Endothelial cell (in vitro differentiated cells): ENCODE measurements at regions not wholly inside any gene's neighbourhood (a gene's known extent, or its start where the extent isn't known, plus 50 kb on each side); places are given as distances from the start of the nearest gene placed in this dataset.

ENCODE experiments used
- DNase-seq: peaks from one replicate; pipeline ENCODE4 v3.0.0; 2021; ENCODE audit warnings: low spot score
- H3K27ac Mint-ChIP-seq: one replicate; pipeline ENCODE4 v1.8.0; 2021; ENCODE audit warnings: mixed read lengths, inconsistent platforms; ENCODE audit not compliant: unreplicated experiment
- H3K27me3 Mint-ChIP-seq: one replicate; pipeline ENCODE4 v1.8.0; 2021; ENCODE audit warnings: mild to moderate bottlenecking, moderate library complexity, mixed read lengths, inconsistent platforms; ENCODE audit not compliant: unreplicated experiment
- H3K36me3 Mint-ChIP-seq: one replicate; pipeline ENCODE4 v1.8.0; 2021; ENCODE audit warnings: mild to moderate bottlenecking, low read depth, mixed read lengths, inconsistent platforms; ENCODE audit not compliant: unreplicated experiment
- H3K4me1 Mint-ChIP-seq: one replicate; pipeline ENCODE4 v1.8.0; 2021; ENCODE audit warnings: mild to moderate bottlenecking, mixed read lengths, inconsistent platforms; ENCODE audit not compliant: unreplicated experiment
- H3K4me3 Mint-ChIP-seq: one replicate; pipeline ENCODE4 v1.8.0; 2021; ENCODE audit warnings: mild to moderate bottlenecking, mixed read lengths, inconsistent platforms; ENCODE audit not compliant: unreplicated experiment
- H3K9me3 Mint-ChIP-seq: one replicate; pipeline ENCODE4 v1.8.0; 2021; ENCODE audit warnings: mixed read lengths, inconsistent platforms; ENCODE audit not compliant: unreplicated experiment
- TF ChIP-seq, protein P1 (sequence below): fragments of 200-600 bp; sonication (generic); IDR thresholded peaks from one replicate; pipeline ENCODE4 v1.5.0; 2021; ENCODE audit warnings: antibody characterized with exemption; ENCODE audit not compliant: unreplicated experiment

DNA sequence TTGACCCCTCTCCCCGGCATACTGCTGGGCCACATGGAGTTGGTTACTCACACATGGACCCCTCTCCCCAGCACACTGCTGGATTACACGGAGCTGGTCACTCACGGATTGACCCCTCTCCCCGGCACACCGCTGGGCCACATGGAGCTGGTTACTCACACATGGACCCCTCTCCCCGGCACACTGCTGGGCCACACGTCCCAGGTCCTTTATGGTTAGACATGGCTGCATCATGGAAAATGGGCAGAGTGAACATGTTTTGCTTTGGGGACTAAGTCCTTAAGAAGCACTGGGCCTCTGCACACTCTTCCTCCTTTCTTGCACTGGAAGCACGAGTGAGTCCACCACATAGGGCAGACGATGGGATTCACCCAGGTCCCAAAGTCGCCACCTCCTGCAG, 102.1 kb upstream of the SHH start:
- no peak overlapping the region for H3K27ac Mint-ChIP-seq
- H3K4me3 Mint-ChIP-seq, result no peak overlapping the region
- peaks cover 22% of the 10 kb centered on the region for H3K36me3 Mint-ChIP-seq
- H3K4me1 Mint-ChIP-seq, result peaks cover 4% of the 10 kb centered on the region
- peaks cover 3% of the 10 kb centered on the region for H3K9me3 Mint-ChIP-seq
- H3K27me3 Mint-ChIP-seq, result peaks cover 21% of the 10 kb centered on the region
- TF ChIP-seq, protein P1, sequence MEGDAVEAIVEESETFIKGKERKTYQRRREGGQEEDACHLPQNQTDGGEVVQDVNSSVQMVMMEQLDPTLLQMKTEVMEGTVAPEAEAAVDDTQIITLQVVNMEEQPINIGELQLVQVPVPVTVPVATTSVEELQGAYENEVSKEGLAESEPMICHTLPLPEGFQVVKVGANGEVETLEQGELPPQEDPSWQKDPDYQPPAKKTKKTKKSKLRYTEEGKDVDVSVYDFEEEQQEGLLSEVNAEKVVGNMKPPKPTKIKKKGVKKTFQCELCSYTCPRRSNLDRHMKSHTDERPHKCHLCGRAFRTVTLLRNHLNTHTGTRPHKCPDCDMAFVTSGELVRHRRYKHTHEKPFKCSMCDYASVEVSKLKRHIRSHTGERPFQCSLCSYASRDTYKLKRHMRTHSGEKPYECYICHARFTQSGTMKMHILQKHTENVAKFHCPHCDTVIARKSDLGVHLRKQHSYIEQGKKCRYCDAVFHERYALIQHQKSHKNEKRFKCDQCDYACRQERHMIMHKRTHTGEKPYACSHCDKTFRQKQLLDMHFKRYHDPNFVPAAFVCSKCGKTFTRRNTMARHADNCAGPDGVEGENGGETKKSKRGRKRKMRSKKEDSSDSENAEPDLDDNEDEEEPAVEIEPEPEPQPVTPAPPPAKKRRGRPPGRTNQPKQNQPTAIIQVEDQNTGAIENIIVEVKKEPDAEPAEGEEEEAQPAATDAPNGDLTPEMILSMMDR, result no peak
- DNase-seq, result no peak

DNA sequence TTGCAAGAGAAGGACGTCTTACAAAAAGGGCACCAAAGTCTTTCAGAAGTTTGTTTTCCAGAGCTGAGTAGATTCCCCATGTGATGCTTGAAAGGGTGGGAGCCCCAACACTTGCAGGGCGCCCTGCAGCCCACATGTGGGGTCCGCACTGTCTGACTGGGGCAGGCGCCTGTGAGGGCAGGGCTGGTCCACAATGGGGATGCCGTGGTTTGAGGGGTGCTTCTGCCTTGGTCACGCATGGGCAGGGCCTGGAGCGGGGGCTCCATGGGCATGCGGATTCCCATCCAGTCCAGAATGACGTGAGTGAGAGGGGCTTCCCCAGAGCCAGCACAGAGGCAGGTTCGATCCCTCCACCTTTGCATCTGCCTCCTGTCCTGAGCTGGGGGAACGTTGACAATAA, 101.5 kb upstream of the SHH start:
- Mint-ChIP-seq H3K36me3 (peaks cover 21% of the 10 kb centered on the region), H3K27me3 (peaks cover 19% of the 10 kb centered on the region), H3K9me3 (peaks cover 3% of the 10 kb centered on the region), H3K4me1 (peaks cover 4% of the 10 kb centered on the region), H3K27ac (no peak overlapping the region), H3K4me3 (no peak overlapping the region)
- no peak for DNase-seq
- TF ChIP-seq, protein P1, result no peak

DNA sequence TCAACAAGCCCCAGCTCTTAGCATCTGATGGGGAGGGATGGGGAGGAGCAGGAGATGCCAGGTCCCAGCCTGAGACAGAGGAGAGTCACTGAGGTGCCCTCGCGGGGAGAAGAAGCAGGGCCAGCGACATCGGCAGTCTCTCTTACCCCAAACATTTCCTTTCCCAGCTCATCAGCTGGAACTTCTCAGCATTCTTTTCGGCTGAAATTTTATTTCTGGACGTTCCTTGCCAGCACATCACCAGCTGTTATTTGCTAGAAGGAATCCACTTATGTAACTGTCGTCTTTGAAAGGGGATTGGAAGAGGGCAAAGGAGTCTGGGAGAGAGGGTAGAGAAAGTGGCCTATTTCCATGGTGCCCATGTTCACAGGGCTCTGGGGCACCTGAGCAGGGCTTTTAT, 101.0 kb upstream of the SHH start:
- Mint-ChIP-seq H3K27ac (no peak overlapping the region), H3K4me3 (no peak overlapping the region), H3K4me1 (peaks cover 4% of the 10 kb centered on the region), H3K36me3 (peaks cover 17% of the 10 kb centered on the region), H3K9me3 (peaks cover 3% of the 10 kb centered on the region), H3K27me3 (peaks cover 15% of the 10 kb centered on the region)
- TF ChIP-seq, protein P1, result no peak
- no peak for DNase-seq

DNA sequence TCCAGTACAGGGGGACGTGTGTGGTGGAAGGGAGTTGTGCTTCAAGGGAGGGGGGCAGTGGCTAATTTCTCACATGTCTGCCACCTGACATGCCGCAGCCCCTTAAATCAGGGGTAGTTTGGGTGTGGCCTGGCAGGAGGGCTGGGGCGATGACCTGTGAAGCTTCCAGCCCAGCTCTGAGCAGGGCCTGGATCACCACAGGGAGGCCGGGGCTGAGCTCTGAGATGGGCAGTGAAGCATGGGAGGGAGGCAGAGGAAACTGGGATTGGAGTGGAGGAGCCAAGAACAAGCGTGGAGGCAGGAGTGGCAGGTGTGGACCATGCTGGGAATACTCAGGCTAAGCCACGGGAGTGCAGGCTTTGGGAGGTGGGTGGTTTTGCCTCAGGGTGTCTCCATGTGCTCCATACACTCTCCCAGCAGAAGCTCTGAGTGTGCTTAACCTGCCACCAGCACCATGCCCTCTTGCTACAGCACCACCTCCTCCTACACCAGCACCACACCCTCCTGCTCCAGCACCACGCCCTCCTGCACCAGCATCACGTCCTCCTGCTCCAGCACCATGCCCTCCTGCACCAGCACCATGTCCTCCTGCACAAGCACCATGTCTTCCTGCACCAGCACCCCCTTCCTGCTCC, 99.3 kb upstream of the SHH start:
- peak overlapping the region; percentile 68 for H3K4me3 Mint-ChIP-seq
- H3K36me3 Mint-ChIP-seq, result peaks cover 20% of the 10 kb centered on the region
- H3K9me3 Mint-ChIP-seq, result peaks cover 3% of the 10 kb centered on the region
- peaks cover 18% of the 10 kb centered on the region for H3K27me3 Mint-ChIP-seq
- no peak for DNase-seq
- no peak overlapping the region for H3K27ac Mint-ChIP-seq
- TF ChIP-seq, protein P1, result no peak
- peaks cover 8% of the 10 kb centered on the region for H3K4me1 Mint-ChIP-seq

- Mint-ChIP-seq H3K9me3 (peaks cover 3% of the 10 kb centered on the region), H3K27ac (no peak overlapping the region), H3K4me3 (no peak overlapping the region), H3K27me3 (peaks cover 15% of the 10 kb centered on the region), H3K4me1 (peaks cover 8% of the 10 kb centered on the region), H3K36me3 (peaks cover 29% of the 10 kb centered on the region)
- TF ChIP-seq, protein P1, result no peak
- DNase-seq, result no peak
Observed at GRCh38 chr7:155908385-155908784, 96.1 kb upstream of the SHH start.
